Psoas muscle (tissue), 7 donors: ENCODE measurements at regions not wholly inside any gene's neighbourhood (a gene's known extent, or its start where the extent isn't known, plus 50 kb on each side); places are given as distances from the start of the nearest gene placed in this dataset.

Experiments
- ATAC-seq, 4 donors: fragments of 200-7000 bp; cut with Tn5 transposase; one replicate each; pipeline ENCODE4 v1.9.1; 2020; ENCODE audit warnings: moderate library complexity in 3 of 4, mild to moderate bottlenecking in 2 of 4
- DNase-seq, 2 donors: peaks; one replicate each; pipeline ENCODE4 v3.0.0-alpha.2; 2020
- H3K27ac ChIP-seq: fragments of 200-600 bp; one replicate; pipeline ENCODE4 v1.8.0; 2022
- H3K27me3 ChIP-seq, 3 donors: fragments of 200-600 bp in 1 of 3; one replicate each; pipeline versions ENCODE4 v1.6.1 to v1.8.0; 2013 to 2022; ENCODE audit warnings: low read length in 2 of 3, mild to moderate bottlenecking in 2 of 3, moderate library complexity in 1 of 3; ENCODE audit not compliant: insufficient read depth in 3 of 3
- H3K36me3 ChIP-seq, 2 donors: fragments of 200-600 bp in 1 of 2; one replicate each; pipeline versions ENCODE4 v1.6.1 to v1.8.0; 2013 to 2022; ENCODE audit warnings: low read depth in 1 of 2, mild to moderate bottlenecking in 1 of 2, moderate library complexity in 1 of 2; ENCODE audit not compliant: insufficient read depth in 1 of 2
- H3K4me1 ChIP-seq: fragments of 200-600 bp; one replicate; pipeline ENCODE4 v1.8.0; 2022
- H3K4me3 ChIP-seq: fragments of 200-600 bp; one replicate; pipeline ENCODE4 v1.8.0; 2022; ENCODE audit warnings: mild to moderate bottlenecking
- H3K9me3 ChIP-seq: fragments of 200-600 bp; one replicate; pipeline ENCODE4 v1.8.0; 2022
- CTCF ChIP-seq: fragments of 200-600 bp; IDR thresholded peaks from one replicate; pipeline ENCODE4 v1.8.0; 2022; ENCODE audit warnings: antibody characterized with exemption
- WGBS, 3 donors: extraction: QIAGEN DNeasy Blood & Tissue Kit; methylation state at CpG; one replicate each; pipeline versions ENCODE4 v1.1.6 to v1.1.7; 2013; 5-methylcytosine and 5-hydroxymethylcytosine counted together
- intact Hi-C, 2 donors: fragments of 100-400 bp; cut with DNase I; formaldehyde crosslinking; loops; one replicate each; pipeline versions ENCODE4 v1.11.0 to v1.14.2; 2022
- donor health status: healthy with polysubstance abuse.
- donor health status: DM: no; HTN: no; CAD: no; lungs with moderate emphysema.
- donor health status: Bipolar disorder and iron deficiency.
- donor health status: healthy.
- donor health status: DM: yes; HTN: yes; CAD: no.
- donor health status: DM: no; HTN: no; CAD: no.
- donor health status: DM: yes; HTN: yes; CAD: no.

- DNase-seq = no peak
- H3K27ac ChIP-seq = no peak overlapping the region
- no peaks in the 10 kb centered on the region for H3K9me3 ChIP-seq
- intact Hi-C loops = no loop called here
- no peak for TF ChIP-seq CTCF
- H3K4me1 ChIP-seq = no peaks in the 10 kb centered on the region
- H3K4me3 ChIP-seq = no peak overlapping the region
- 67 to 68% (median 67%) methylated on average over 6 of the region's 6 CpGs for WGBS, 3 donors
- H3K36me3 ChIP-seq = no peaks in the 10 kb centered on the region
- no peaks in the 10 kb centered on the region for H3K27me3 ChIP-seq
- no peak for ATAC-seq
Observed at GRCh38 chr9:71589612-71590011, 178.7 kb downstream of the CEMIP2 start.

- H3K4me1 ChIP-seq = no peaks in the 10 kb centered on the region
- H3K27ac ChIP-seq = no peak overlapping the region
- H3K36me3 ChIP-seq = no peaks in the 10 kb centered on the region
- no peaks in the 10 kb centered on the region for H3K9me3 ChIP-seq
- ATAC-seq (no peak), DNase-seq (no peak)
- 89 to 93% (median 91%) methylated on average over 5 of the region's 5 CpGs for WGBS, 3 donors
- H3K4me3 ChIP-seq = no peak overlapping the region
- TF ChIP-seq CTCF = no peak
- intact Hi-C loops = no loop called here
- H3K27me3 ChIP-seq = no peaks in the 10 kb centered on the region
Observed at GRCh38 chr9:71587576-71588362, 180.5 kb downstream of the CEMIP2 start.

- no peak for ATAC-seq
- Histone ChIP-seq H3K4me3 (no peak overlapping the region), H3K4me1 (no peaks in the 10 kb centered on the region), H3K36me3 (no peaks in the 10 kb centered on the region), H3K27ac (no peak overlapping the region), H3K9me3 (no peaks in the 10 kb centered on the region), H3K27me3 (no peaks in the 10 kb centered on the region)
- 29 to 61% (median 52%) methylated on average over 1 of the region's 1 CpG for WGBS, 3 donors
- no peak for TF ChIP-seq CTCF
- intact Hi-C loops = no loop called here
- DNase-seq = no peak
Observed at GRCh38 chr9:71583792-71584191, 184.5 kb downstream of the CEMIP2 start.

- Histone ChIP-seq H3K4me3 (no peak overlapping the region), H3K27ac (no peak overlapping the region), H3K9me3 (no peaks in the 10 kb centered on the region), H3K4me1 (no peaks in the 10 kb centered on the region), H3K36me3 (no peaks in the 10 kb centered on the region), H3K27me3 (no peaks in the 10 kb centered on the region)
- ATAC-seq (no peak), DNase-seq (no peak)
- intact Hi-C loops = no loop called here
- no peak for TF ChIP-seq CTCF
- 54 to 65% (median 62%) methylated on average over 2 of the region's 2 CpGs for whole genome bisulfite sequencing, 3 donors
Observed at GRCh38 chr9:71582347-71582746, 186.0 kb downstream of the CEMIP2 start.

GRCh38 chr9:71581101-71581500, 187.2 kb downstream of the CEMIP2 start:
- DNase-seq (no peak), ATAC-seq (no peak)
- H3K9me3 ChIP-seq = no peaks in the 10 kb centered on the region
- H3K4me1 ChIP-seq = no peaks in the 10 kb centered on the region
- intact Hi-C loops = no loop called here
- H3K36me3 ChIP-seq = no peaks in the 10 kb centered on the region
- no peaks in the 10 kb centered on the region for H3K27me3 ChIP-seq
- no peak overlapping the region for H3K4me3 ChIP-seq
- WGBS, 3 donors = 83 to 88% (median 83%) methylated on average over 2 of the region's 2 CpGs
- H3K27ac ChIP-seq = no peak overlapping the region
- no peak for TF ChIP-seq CTCF
